GM10266 (cell line): ENCODE measurements at regions not wholly inside any gene's neighbourhood (a gene's known extent, or its start where the extent isn't known, plus 50 kb on each side); places are given as distances from the start of the nearest gene placed in this dataset.
"Not testable (repeated sequence)": the region's sequence is repeated elsewhere in the genome, so short reads cannot be mapped to it uniquely, and the experiment has no call there.

Source experiments
- DNase-seq: peaks from one replicate; pipeline ENCODE4 v3.0.0; 2012; ENCODE audit errors: extremely low spot score
- TF ChIP-seq, protein P1 (sequence below): IDR thresholded peaks from 2 replicates; pipeline ENCODE4 v1.5.1; 2012; ENCODE audit warnings: mild to moderate bottlenecking, low read depth; ENCODE audit not compliant: control insufficient read depth, insufficient read depth; ENCODE audit errors: missing control alignments

DNA sequence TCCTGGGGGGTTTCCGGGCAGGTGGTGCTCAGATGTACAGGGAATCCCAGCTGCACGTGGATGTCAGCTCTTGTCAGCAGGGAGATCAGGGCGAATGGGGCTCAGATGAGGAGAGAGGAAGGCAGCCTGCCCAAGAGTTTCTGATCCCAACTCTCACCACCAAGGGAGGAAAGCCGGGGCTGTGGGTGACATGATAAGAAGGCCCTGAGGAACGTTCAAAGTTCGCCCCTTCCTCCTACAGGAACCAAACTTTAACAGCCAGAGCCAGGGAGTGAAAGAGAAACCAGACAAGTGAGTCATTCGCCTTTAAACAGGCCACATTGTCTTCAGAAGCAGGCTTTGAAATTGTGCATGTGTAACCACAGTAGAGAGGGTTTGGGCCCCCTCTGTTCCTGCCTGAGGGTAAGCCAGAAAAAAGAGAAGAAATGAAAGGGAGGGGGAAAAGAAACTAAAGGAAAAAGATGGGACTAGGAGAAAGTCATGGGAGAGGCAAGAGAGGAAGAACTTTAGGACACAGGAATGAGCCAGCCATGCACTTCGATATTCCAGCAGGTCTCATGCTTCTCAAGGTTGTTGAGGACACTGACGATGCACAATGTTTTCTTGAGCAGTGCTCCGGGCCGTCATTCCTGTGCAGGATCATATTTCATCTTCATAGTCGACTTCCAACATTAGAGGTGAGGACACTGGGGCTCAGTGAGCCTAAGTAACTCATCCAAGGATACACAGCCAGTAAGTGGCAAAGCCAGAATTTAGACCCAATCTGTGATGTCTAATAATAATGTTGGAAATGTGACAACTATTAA lies 691.4 kb upstream of the TBX3 start:
- peak; percentile 60 for DNase-seq
- TF ChIP-seq, protein P1, sequence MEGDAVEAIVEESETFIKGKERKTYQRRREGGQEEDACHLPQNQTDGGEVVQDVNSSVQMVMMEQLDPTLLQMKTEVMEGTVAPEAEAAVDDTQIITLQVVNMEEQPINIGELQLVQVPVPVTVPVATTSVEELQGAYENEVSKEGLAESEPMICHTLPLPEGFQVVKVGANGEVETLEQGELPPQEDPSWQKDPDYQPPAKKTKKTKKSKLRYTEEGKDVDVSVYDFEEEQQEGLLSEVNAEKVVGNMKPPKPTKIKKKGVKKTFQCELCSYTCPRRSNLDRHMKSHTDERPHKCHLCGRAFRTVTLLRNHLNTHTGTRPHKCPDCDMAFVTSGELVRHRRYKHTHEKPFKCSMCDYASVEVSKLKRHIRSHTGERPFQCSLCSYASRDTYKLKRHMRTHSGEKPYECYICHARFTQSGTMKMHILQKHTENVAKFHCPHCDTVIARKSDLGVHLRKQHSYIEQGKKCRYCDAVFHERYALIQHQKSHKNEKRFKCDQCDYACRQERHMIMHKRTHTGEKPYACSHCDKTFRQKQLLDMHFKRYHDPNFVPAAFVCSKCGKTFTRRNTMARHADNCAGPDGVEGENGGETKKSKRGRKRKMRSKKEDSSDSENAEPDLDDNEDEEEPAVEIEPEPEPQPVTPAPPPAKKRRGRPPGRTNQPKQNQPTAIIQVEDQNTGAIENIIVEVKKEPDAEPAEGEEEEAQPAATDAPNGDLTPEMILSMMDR = no peak

DNA sequence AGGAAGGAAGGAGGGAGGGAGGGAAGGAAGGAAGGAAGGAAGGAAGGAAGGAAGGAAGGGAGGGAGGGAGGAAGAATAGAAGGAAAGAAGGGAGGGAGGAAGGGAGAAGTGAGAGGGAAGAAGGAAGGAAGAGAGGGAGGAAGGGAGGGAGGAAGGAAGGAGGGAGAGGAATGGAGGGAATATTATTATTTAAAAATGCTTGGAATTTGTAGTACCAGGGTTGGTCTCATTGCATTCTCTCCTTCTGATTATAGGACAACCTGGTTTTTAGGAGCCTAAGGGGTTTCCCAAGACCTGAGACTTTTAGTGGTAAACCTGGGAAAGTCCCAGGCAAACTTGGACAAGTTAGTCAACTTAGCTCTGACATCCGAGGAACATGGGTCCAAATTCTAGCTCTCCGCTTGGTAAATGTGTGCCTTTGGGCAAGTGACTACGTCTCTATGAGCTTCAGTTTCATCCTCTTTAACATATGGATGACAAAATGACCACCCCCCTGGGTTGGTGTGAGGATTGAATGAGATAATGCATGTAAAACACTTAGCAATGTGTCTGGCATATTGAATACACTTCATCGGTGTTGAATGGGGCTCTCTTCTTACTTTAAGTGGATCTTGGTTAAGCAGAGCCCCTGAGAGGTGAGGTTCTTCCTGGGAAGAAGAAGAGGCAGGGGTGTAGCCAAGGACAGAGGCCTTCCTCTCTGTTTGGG lies 690.7 kb upstream of the TBX3 start:
- DNase-seq = peak; percentile 12
- TF ChIP-seq, protein P1 = no peak

DNA sequence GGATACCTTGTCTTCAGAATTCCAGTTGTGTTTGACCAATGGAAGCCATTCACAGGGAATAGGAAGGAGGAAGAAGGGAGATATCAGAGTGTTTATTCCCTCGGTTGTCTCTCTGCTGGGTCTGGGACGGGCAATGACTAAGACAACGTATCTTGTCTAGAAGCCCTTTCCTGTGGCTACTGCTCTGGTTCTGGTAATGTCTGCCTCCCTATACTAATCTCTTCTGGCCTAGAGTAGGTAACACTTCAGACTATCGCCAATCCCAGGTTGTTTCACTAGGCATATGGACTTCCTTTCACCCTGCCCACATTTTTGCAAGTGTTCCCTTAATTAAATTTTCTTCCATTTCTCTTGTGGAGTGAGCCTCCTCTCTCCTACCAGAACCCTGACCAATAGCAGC lies 687.7 kb upstream of the TBX3 start:
- TF ChIP-seq, protein P1 = no peak

DNA sequence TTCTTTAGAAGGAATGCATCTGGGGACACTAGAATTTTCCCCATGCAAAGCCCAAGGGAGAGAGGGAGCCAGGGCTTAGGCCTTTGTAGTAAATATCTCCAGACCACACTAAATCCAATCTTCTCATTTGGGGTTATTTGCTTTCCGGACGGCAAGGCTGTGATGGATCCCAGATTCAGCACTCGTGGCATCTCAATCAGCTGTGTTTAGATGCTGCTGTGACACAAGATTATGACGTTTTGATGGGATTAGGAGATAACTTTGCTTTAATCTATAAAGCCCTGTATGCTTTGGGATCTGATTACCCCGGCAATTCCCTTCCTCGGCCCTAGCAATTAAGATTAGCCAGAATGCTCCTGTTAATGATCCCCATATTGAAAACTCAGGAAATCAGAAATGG lies 686.7 kb upstream of the TBX3 start:
- TF ChIP-seq, protein P1 = no peak
- DNase-seq = no peak

More for the DNA sequence above, 687.7 kb upstream of the TBX3 start:
- no peak for DNase-seq

DNA sequence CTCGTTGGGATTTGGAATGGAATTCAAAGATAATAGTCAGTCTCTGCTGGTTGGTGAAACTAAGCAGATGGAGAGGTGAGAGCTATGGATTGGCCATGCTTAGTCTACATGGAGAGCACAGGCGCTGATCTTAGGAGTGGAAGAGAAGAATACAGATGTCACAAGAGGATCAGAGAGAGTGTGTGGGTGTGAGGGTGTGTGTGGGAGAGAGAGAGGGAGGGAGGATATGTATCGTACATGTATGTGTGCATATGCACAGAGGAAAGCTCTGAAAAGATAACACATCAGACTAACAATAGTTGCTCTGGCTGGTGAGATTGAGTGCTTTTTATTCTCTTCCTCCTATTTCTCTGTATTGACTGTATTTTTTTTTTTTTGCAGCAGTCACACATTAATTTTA lies 686.2 kb upstream of the TBX3 start:
- DNase-seq = no peak
- TF ChIP-seq, protein P1 = no peak

DNA sequence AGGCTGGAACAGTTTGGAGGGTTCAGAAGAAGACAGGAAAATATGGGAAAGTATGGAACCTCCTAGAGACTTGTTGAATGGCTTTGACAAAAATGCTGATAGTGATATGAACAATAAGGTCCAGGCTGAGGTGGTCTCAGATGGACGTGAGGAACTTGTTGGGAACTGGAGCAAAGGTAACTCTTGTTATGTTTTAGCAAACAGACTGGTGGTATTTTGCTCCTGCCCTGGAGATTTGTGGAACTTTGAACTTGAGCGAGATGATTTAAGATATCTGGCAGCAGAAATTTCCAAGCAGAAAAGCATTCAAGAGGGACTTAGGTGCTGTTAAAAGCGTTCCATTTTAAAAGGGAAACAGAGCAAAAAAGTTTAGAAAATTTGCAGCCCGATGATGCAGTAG lies 682.3 kb upstream of the TBX3 start:
- DNase-seq = not testable (repeated sequence)

DNA sequence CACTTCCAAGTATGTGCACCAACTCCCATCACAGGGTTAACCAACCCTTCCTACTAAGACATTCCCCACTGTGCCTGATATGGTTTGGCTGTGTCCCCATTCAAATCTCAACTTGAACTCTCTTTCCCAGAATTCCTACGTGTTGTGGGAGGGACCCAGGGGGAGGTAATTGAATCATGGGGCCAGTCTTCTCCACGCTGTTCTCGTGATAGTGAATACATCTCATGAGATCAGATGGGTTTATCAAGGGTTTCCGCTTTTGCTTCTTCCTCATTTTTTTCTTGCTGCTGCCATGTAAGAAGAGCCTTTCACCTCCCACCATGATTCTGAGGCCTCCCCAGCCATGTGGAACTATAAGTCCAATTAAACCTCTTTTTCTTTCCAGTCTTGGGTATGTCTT lies 681.8 kb upstream of the TBX3 start:
- not testable (repeated sequence) for DNase-seq

DNA sequence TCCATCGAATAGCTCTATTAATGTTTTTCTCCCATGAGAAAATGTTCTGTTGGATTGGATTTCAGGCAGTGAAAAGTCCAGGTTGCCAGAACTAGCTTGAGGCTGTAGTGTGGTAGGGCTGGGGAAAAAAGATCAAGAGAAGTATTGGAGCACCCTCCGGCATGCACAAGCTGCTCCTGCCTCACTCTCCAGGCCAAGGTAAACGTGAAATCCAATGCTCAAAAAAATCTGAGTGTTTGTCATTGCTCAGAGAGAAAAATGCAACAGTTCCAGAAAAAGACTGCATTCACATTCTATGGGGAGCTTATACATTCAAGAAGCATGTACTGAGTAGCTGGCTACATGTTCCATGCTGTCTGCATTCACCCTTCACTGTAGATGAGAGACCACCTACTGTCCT lies 680.9 kb upstream of the TBX3 start:
- TF ChIP-seq, protein P1 = no peak
- no peak for DNase-seq
